HG02798 (cell line): ENCODE measurements at regions not wholly inside any gene's neighbourhood (a gene's known extent, or its start where the extent isn't known, plus 50 kb on each side); places are given as distances from the start of the nearest gene placed in this dataset.
A peak's percentile ranks its signal among the peaks of the same experiment; 100 is the strongest.
"Not testable (repeated sequence)": the region's sequence is repeated elsewhere in the genome, so short reads cannot be mapped to it uniquely, and the experiment has no call there.

Experiments used
- ATAC-seq: cut with Tn5 transposase; IDR thresholded peaks from one replicate; pipeline ENCODE4 v1.9.1; 2021; ENCODE audit warnings: mild to moderate bottlenecking; ENCODE audit not compliant: unreplicated experiment, poor library complexity

DNA sequence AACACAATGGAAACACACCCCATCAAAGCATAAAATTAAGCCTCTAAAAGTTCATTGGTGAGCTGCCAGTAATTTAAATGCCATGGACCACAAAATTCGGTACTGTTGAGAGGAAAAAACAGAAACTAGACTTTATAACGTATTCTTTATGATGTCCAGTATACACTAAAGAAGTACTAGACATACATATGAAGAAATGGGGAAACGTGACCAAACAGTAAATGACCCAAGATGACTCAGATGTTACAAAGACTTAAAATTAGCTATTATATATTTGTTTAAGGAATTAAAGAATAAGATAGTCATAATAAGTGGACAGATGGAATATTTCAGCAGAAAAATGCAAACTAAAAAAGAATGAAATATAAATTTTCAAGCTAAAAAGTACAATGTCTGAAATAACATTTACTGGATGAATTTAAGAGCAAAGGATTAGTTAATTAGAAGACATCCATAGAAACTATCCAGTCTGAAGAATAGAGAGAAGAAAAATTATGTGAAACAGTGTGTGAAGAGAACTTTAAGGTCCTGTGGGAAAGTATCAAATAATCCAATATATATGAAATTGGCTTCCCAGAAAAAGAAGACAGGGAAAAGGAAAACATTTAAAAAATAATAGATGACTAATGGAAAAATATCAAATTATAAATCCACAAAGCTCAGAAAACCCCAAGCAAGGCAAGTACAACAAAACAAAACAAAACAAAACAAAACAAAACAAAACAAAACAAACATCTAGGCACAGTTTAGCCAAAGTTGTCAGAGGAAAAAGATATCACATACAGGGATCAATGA lies 69.4 kb downstream of the SAMD9 start:
- ATAC-seq, result no peak

DNA sequence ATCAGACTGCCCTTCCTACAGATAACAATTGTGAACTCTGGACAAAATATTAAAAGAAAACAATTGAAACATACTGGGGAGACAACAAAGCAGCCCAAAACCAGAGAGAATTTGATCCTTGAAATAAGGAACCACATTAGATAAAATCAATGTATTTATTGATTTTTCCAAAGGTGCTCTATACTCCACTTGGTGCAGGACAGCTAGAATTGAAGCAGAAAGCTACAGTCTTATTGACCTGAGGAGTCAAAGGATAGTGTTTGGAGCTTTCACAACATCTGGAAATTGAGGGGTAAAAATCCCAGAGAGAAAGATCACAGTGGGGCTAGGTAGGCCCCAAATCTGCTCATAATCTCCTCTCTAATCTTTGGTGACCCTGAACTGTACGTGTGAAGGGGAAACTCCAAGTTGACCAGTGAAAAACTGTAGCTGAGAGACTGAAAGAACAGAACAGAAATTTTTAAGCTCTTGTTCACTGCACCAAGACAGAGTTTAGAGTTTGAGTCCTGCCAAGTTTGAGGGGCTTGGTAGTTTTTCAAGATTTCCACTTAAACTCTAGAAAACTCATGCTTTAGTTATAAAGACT lies 70.2 kb downstream of the SAMD9 start:
- ATAC-seq, result peak; percentile 79

DNA sequence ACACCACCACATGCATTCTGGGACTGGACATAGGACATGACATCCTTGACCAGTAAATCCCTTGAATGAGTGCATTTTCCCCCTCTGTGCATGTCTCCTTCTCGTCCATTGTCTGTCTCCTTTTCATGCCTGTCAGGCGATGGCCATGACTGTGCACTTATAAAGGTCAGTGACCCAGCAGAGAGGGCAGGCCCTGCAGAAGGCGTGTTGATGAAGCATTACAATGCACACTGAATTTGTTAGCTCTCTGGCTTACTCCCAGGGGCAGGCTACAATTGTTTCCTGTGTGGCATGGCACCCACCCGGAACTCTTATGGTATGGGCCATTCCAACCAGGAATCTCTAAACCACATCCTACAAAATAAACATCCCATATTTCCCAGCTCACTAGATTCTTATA lies 71.1 kb downstream of the SAMD9 start:
- no peak for ATAC-seq

DNA sequence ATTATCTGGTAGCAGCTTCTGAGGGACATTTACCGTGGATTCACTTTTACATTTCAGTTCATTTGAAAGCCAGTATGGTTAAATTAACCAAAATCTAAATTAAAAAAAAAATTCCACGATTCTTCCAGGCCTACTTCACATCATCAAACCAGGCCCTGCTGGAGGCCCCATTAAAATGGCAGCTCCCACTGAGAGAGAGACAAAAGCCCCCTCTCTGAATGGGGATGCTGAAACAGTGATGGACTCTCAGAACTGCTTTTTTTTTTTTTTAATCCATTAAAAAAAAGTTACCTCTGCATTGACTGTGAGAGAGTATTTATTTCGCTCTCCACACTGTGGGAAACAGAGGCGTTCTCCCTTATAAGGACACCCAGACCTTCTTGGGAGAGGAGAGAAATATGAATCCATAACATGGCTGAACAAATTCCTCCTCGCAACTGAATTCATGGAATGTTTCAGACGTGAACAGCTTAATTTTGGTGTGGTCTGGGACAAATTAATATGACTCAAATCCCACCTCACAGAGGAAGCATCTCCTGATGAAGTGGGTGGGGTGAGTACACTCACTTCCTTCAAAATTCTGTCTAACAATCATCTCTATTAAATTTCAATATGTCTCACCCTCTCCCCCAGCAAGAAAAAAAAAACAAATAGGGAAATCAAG lies 73.5 kb downstream of the SAMD9 start:
- ATAC-seq, result no peak

DNA sequence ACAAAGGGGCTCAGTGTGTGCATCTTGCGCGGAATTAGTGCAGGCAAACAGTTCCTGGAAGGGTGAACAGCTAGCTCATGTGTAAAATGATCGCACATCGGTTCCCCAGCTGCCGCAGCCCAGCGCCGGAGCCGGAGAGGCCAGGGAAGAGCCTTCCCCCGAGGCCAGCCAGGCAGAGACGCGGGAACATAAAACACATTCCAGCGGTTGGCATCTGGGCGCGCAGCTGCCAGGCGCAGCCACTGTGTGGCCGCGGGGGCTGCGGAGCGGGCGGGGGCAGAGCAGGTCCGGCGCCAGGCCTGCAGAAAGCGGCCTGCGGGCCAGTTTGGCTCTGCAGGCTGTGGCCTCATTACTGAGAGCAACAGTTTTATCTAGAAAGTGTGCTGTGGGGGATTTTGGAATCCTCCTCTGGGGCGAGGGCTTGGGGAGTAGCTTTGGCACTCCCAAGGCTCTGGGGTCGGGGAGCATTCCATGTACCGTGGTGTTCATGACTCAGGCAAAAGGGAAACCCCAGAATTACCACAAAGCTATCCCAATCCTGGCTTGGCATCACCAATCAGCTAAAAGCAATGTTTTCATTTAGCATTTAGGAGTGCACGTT lies 74.3 kb downstream of the SAMD9 start:
- ATAC-seq, result no peak

DNA sequence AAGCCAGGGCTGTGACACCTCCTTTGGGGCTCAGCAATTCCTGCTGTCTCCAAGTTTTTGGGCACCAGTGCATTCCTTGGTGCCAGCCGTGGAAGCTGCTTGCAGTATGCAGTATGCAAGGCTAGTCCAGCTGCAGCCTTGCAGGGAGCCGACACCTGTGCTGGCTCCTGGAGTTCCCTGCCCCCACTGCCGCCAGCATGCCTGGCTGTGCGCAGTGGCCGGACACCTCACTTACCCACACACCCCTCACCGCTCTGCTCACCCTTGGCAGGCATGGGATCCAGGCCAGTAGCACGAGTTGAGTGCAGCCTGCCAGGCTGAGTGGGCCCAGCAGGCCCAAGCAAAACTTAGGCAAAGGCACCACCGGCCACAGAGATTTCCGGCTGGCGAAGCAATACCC lies 77.4 kb downstream of the SAMD9 start:
- no peak for ATAC-seq

DNA sequence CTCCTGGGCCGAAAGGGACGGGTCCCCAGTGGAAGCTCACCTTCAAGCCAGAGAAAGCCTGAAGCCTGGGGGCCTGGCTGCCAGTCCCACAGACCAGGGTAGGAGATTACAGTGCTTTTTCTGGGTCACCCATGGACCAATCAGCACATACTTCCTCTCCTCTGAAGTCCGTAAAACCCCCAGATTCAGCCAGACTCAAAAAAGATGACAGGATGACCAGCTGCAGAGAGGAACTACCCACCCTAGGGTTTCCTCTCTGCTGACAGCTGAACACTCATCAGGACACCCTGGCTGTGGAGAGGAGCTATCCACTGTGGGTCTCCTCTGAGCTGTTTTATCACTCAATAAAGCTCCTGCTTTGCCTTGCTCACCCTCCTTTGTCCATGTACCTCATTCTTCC lies 78.0 kb downstream of the SAMD9 start:
- no peak for ATAC-seq

DNA sequence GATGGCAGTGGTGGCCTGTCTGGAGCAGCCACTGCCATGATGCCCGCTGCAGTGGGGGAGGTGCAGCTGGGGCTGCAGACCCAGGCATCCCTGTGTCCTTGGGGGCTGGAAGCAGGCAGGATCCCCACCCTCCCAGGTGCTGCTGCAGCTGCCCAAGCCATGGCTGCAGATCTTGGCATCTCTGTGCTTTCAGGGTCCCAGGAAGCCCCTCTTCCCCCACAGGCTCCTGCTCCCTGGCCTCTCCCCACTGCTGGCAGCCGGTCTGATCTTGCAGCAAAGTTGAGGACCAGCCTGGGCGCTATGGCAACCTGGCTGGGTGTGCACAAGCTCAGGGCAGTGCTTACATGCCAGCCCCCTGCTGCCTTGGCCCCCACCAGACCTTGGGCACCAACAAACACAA lies 78.5 kb downstream of the SAMD9 start:
- no peak for ATAC-seq

DNA sequence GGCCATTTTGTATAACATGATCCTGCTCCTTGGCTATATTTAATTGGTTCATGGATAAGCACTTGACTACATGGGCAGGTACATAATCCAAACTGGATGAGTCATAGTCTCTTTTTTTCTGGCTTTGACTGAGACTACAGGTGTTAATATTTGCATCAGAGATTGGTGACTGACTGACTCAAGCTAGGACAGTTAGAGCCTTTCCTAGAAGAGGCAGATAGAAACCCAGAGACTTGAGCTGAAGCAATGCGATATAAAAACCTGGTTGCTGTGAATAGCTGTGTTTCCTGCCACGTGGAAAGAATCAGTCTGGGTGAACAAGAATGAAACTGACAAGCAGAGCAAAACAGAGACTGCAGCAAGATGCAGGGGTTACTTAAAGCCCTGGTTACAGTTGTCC lies 81.0 kb downstream of the SAMD9 start:
- ATAC-seq, result peak; percentile 89

DNA sequence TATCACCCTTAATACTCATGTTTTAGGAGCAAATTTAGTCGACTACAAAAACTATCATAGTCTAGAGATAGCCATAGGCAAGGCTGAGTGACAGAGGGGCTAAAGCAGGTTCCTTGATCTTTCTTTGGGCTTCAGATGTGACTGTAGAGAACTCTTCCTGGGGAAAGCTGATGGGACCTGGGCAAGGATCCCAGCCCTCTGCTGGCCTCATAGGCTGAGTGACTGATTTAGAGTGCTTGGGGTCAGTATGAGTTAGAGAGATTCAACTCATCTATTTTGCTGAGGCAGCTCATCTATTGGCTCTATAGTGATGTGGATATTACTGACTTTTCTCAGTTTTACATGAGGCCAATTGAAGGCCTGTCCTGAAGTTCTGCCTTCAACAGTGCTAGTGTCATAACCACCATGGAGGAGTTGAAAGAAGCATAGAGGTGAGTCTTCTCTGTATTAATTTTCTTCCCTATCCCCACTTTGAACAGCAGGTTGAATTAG lies 81.6 kb downstream of the SAMD9 start:
- ATAC-seq, result no peak

DNA sequence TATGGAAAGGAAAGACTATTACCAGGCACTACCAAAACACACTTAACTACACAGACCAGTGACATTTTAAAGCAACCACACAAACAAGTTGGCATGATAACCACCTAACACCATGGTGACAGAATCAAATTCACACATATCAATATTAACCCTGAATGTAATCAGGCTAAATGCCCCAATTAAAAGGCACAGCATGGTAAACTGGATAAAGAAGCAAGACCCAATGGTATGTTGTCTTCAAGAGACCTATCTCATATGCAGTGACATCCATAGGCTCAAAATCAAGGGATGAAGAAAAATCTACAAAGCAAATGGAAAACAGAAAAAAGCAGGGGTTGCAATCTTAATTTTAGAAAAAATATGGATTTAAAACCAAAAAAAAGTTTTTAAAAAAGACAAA lies 86.0 kb downstream of the SAMD9 start:
- no peak for ATAC-seq

DNA sequence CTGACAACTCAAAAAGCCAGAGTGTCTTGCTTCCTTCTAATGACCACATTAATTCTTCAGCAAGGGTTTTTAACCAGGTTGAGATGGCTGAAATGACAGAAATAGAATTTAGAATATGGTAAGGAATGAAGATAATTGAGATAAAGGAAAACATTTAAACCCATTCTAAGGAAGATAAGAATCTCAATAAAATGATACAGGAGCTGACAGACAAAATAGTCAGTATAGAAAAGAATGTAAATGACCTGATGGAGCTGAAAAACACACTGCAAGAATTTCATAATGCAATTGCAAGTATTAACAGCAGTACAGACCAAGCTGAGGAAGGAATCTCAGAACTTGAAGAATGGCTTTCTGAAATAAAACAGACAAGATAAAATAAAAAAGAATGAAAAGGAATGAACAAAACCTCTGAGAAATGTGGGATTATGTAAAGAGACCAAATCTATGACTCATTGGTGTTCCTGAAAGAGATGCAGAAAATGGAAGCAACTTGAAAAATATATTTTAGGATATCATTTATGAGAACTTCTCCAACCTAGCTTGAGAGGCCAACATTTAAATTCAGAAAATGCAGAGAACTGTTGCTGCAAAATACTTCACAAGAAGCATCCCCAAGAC lies 87.1 kb downstream of the SAMD9 start:
- ATAC-seq, result no peak

DNA sequence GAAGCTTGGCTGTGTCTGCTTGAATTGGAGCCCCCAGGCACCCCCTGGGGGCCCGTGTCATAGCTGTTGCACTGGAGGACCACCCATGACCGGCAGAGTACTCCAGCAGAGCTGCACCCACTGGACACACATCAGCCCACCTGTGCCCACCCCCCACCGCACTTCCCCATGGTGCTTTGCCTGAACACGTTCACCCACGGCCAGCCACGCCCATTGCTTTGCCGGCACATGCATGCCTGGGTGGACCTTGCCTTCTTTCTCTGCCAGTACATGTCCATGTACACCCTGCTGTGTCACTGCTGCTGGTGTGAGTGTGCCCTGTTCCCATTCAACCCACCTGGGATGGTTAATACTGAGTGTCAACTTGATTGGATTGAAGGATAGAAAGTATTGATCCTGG lies 88.7 kb downstream of the SAMD9 start:
- no peak for ATAC-seq

DNA sequence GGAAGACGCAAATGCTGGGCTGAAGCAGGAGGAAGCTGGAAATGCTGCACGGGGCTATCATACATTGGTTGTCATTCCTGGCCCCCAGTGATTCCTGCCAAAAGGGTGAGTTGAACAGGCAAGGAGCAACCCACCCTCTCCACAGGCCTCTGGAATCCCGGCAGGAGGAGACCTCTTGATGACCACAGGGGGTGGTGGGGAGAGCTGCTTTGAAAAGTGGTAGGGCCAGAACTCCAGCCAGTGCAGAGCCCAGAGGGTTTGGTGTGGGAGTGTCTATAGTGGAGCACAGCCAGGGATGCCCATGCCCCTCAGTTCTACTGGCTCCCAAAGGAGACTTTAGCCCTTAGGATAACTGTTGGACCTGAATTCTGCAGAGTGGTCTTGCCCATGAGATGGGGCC lies 89.2 kb downstream of the SAMD9 start:
- no peak for ATAC-seq

DNA sequence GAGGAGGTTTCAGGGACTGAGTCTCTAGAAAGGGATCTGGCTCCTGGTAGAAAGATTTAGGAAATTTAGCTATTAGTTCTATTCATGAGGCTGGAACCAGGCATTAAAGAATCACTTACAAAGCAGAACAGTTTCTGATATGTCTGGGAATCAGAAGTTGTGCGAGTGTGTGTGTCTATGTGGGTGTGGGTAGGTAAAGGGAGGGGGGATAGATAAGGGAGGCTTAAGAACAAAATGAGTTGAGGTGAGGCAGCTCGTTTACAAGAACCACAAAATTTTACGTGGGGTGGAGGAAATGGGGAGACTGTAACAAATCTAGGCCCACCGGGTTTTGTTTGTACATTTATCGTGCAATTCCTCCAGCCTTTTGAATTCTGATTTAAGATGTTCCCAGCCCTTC lies 90.7 kb downstream of the SAMD9 start:
- ATAC-seq, result no peak

DNA sequence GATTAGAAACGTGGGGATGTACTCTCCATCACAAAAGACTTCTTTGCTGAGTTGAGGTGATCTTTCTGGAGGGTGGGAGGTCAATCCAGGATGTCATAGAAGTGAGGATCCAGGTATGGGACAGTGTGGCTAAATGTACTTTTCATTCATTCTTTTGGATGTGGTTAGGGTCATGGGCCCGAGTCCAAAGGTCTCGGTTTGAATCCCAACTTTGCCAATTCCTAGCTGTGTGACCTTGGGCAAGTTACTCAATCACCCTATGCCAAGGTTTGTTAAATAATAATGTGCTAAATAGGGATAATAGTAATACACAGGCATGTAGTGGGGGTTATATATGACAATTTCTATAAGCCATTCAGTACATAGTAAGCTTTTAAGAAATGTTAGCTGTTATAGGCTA lies 91.4 kb downstream of the SAMD9 start:
- ATAC-seq, result no peak

DNA sequence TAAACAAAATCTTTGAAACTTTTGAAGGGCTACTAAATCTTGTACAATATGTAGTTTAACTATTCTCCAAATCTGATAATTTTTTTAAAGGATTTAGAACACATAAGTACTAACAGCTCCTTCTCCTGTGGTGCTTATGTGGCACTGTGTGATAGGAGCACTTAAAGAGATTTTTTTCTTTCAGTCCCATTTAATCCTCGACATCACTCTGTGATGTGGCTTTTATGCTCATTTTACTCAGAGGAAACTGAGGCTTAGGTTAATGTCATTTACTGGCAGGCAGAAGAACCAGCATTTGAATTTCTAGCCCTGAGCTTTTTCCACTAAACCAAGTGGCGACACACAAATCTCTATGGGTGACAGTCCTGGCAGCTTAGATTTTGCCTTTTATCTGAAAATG lies 92.4 kb downstream of the SAMD9 start:
- no peak for ATAC-seq

DNA sequence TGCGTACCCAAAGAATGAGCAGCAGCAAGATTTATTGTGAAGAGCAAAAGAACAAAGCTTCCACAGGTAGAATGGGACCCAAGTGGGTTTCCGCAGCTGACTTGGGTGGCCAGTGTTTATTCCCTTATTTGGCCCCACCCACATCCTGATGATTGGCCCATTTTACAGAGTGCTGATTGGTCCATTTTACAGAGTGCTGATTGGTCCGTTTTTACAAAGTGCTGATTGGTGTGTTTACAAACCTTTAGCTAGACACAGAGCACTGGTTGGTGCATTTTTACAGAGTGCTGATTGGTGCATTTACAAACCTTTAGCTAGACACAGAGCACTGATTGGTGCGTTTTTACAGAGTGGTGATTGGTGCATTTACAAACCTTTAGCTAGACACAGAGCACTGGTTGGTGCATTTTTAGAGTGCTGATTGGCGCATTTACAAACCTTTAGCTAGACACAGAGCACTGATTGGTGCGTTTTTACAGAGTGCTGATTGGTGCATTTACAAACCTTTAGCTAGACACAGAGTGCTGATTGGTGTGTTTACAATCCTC lies 94.8 kb downstream of the SAMD9 start:
- not testable (repeated sequence) for ATAC-seq

DNA sequence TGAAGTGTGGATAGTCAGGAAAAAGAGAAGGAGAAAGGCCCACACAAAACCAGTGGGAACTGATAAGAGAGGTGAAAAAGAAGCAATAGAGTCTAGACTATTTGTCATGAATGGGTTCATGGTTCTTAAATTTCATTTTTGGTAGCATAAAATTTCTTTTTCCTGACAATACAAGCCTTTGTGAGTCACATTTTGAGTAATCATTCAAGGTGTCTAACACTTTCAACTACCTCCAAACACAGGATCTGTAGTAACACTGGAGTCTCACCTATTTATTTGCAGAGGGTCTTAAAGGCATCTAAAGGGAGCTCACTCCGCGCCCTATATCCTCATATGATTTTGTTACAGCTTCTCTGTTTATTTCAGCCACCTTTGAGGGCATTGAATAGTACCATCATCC lies 96.0 kb downstream of the SAMD9 start:
- ATAC-seq, result no peak

DNA sequence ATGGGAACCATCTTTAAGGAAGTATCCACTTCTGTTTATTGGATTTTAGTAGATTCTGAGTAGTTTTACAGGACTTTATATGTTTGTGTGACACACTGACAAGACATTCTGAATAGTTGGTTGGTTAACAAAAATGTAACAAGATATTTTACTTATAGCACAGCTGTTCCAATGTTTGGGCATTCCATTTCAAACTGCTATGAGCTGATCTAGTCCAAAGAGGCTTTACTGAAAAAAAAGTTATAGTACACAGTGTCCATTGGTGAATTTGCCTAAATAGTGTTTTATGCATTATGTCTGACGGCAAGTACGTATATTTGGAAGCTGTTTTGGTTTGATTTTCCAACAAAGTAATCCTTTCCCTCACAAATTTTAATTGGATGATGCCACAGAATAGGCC lies 99.1 kb downstream of the SAMD9 start:
- no peak for ATAC-seq
